HCT116 (cell line): ENCODE measurements at regions not wholly inside any gene's neighbourhood (a gene's known extent, or its start where the extent isn't known, plus 50 kb on each side); places are given as distances from the start of the nearest gene placed in this dataset.

Experiments
- ATAC-seq: fragments of 200-7000 bp; cut with Tn5 transposase; 2 replicates; pipeline ENCODE4 v1.9.1; 2020; ENCODE audit warnings: mild to moderate bottlenecking, moderate library complexity
- BruUV-seq: library from RNA; stranded (reverse); fragments of 400-500 nt; replicated peaks from 2 replicates; lab custom pipeline; 2021; lab: Mats Ljungman, UMichigan
- CTCF ChIA-PET: fragments of 300-600 bp; sonication (Branson Sonifier 250); formaldehyde crosslinking; loops from one replicate; lab custom pipeline; 2021; ENCODE audit warnings: antibody characterized with exemption; lab: Charles Lee
- POLR2A ChIA-PET: fragments of 300-600, 350-600 bp; sonication (Branson Sonifier 250); formaldehyde crosslinking; loops from one replicate; lab custom pipeline; 2021; ENCODE audit warnings: antibody characterized with exemption; lab: Charles Lee
- RAD21 ChIA-PET, 2 experiments: fragments of 300-600 bp; sonication (Branson Sonifier 250); formaldehyde crosslinking; loops; one replicate each; lab custom pipeline; 2023; ENCODE audit warnings: low total read pairs in 2 of 2; ENCODE audit not compliant: uncharacterized antibody in 2 of 2, unreplicated experiment in 2 of 2, low non-redundant PET in 1 of 2; lab: Charles Lee
- DNase-seq: peaks from one replicate; pipeline ENCODE4 v3.0.0-alpha.2; 2010; ENCODE audit warnings: low read depth, low spot score
- H2AFZ ChIP-seq: fragments of 200-600 bp; shearing (Covaris generic), sonication (generic); 2 replicates; pipeline ENCODE4 v1.6.1; 2017; ENCODE audit warnings: low read depth, mixed run types, mixed read lengths, antibody characterized with exemption, low read length; ENCODE audit not compliant: poor library complexity, severe bottlenecking
- H3K27ac ChIP-seq: 2 replicates; pipeline ENCODE4 v1.5.1; 2012; ENCODE audit warnings: low read depth, low read length
- H3K27me3 ChIP-seq: fragments of 200-600 bp; sonication (generic); 2 replicates; pipeline ENCODE4 v1.6.1; 2016; ENCODE audit warnings: mixed run types, low read length, mixed read lengths; ENCODE audit not compliant: insufficient read depth
- H3K36me3 ChIP-seq, 2 experiments: fragments of 200-500 bp in 1 of 2; fragments of 200-600 bp in 1 of 2; sonication (Bioruptor generic) in 1 of 2; sonication (generic) in 1 of 2; 2 replicates each; pipeline versions ENCODE4 v1.5.1 to v1.6.1; 2014 to 2016; ENCODE audit warnings: low read length in 2 of 2, inconsistent platforms in 1 of 2, mixed read lengths in 1 of 2, mixed run types in 1 of 2; ENCODE audit not compliant: insufficient read depth in 2 of 2, control insufficient read depth in 1 of 2
- H3K4me1 ChIP-seq, 2 experiments: fragments of 200-600 bp in 1 of 2; sonication (generic) in 1 of 2; 2 replicates each; pipeline versions ENCODE4 v1.5.1 to v1.6.1; 2012 to 2017; ENCODE audit warnings: low read length in 2 of 2, inconsistent platforms in 1 of 2, mild to moderate bottlenecking in 1 of 2, mixed read lengths in 1 of 2, mixed run types in 1 of 2, moderate library complexity in 1 of 2; ENCODE audit not compliant: insufficient read depth in 2 of 2, control insufficient read depth in 1 of 2
- H3K4me2 ChIP-seq: fragments of 200-600 bp; sonication (generic); 2 replicates; pipeline ENCODE4 v1.6.1; 2017; ENCODE audit warnings: mixed run types, low read length, mixed read lengths
- H3K4me3 ChIP-seq, 2 experiments: fragments of 200-600 bp in 1 of 2; sonication (generic) in 1 of 2; replicated peaks in 1 of 2; 2 replicates each; pipeline ENCODE4 v1.5.1; 2011 to 2016; ENCODE audit warnings: low read length in 2 of 2, control low read depth in 1 of 2, low read depth in 1 of 2, mild to moderate bottlenecking in 1 of 2, mixed read lengths in 1 of 2, mixed run types in 1 of 2
- H3K79me2 ChIP-seq: fragments of 200-600 bp; sonication (generic); 2 replicates; pipeline ENCODE4 v1.6.1; 2017; ENCODE audit warnings: mild to moderate bottlenecking, mixed run types, low read length, moderate library complexity, mixed read lengths; ENCODE audit not compliant: insufficient read depth
- H3K9ac ChIP-seq: fragments of 200-600 bp; sonication (generic); 2 replicates; pipeline ENCODE4 v1.6.1; 2016; ENCODE audit warnings: low read length, mixed read lengths
- H3K9me2 ChIP-seq: fragments of 200-600 bp; sonication (generic), shearing (Covaris generic); 2 replicates; pipeline ENCODE4 v1.6.1; 2017; ENCODE audit warnings: mixed run types, mild to moderate bottlenecking, moderate library complexity; ENCODE audit not compliant: insufficient read depth
- H3K9me3 ChIP-seq, 2 experiments: fragments of 200-500 bp in 1 of 2; fragments of 200-600 bp in 1 of 2; sonication (Bioruptor generic) in 1 of 2; sonication (generic) in 1 of 2; 2 replicates each; pipeline ENCODE4 v1.6.1; 2014 to 2017; ENCODE audit warnings: low read length in 2 of 2, mixed read lengths in 2 of 2, inconsistent platforms in 1 of 2, low read depth in 1 of 2, mild to moderate bottlenecking in 1 of 2, mixed run types in 1 of 2, moderate library complexity in 1 of 2; ENCODE audit not compliant: control insufficient read depth in 1 of 2, insufficient read depth in 1 of 2
- H4K20me1 ChIP-seq: fragments of 200-600 bp; sonication (generic), shearing (Covaris generic); 2 replicates; pipeline ENCODE4 v1.6.1; 2017; ENCODE audit warnings: mixed run types, mild to moderate bottlenecking, moderate library complexity; ENCODE audit not compliant: insufficient read depth
- EGR1 ChIP-seq: IDR thresholded peaks from 2 replicates; pipeline ENCODE4 v1.6.1; 2012; ENCODE audit warnings: low read depth
- ELF1 ChIP-seq: IDR thresholded peaks from 2 replicates; pipeline ENCODE4 v1.6.1; 2012; ENCODE audit warnings: low read depth, borderline replicate concordance
- FOSL1 ChIP-seq: IDR thresholded peaks from 2 replicates; pipeline ENCODE4 v1.6.1; 2012; ENCODE audit warnings: low read depth
- JUND ChIP-seq: IDR thresholded peaks from 2 replicates; pipeline ENCODE4 v1.6.1; 2012
- RAD21 ChIP-seq: IDR thresholded peaks from 2 replicates; pipeline ENCODE4 v1.6.1; 2012; ENCODE audit warnings: low read depth, mild to moderate bottlenecking
- TCF7L2 ChIP-seq: IDR thresholded peaks from 2 replicates; pipeline ENCODE4 v1.7.0; 2011; ENCODE audit warnings: borderline replicate concordance, inconsistent platforms; ENCODE audit not compliant: insufficient read depth, insufficient read length; ENCODE audit errors: extremely low read depth
- YY1 ChIP-seq: IDR thresholded peaks from 2 replicates; pipeline ENCODE4 v1.6.1; 2011; ENCODE audit warnings: low read length, low read depth, moderate library complexity, mild to moderate bottlenecking; ENCODE audit not compliant: insufficient replicate concordance; ENCODE audit errors: extremely low read depth
- ZNF274 ChIP-seq: fragments of 200-500 bp; sonication (Bioruptor generic); IDR thresholded peaks from 2 replicates; pipeline ENCODE4 v1.6.1; 2014; ENCODE audit warnings: mild to moderate bottlenecking, low read depth, low read length, inconsistent platforms
- intact Hi-C: fragments of 100-400 bp; cut with micrococcal nuclease; formaldehyde crosslinking; loops from 2 replicates; pipeline ENCODE4 v1.10.0; 2022
- TF ChIP-seq, protein P1 (sequence below), 3 experiments: fragments of 200-600 bp in 1 of 3; sonication (generic) in 1 of 3; IDR thresholded peaks in 2 of 3; conservative IDR thresholded peaks in 1 of 3; 2 replicates each; pipeline ENCODE4 v1.5.1; 2012 to 2017; ENCODE audit warnings: low read depth in 2 of 3, low read length in 2 of 3, antibody characterized with exemption in 1 of 3, borderline replicate concordance in 1 of 3, control low read depth in 1 of 3, mild to moderate bottlenecking in 1 of 3, mixed read lengths in 1 of 3, mixed run types in 1 of 3, moderate library complexity in 1 of 3; ENCODE audit not compliant: insufficient read depth in 1 of 3

DNA sequence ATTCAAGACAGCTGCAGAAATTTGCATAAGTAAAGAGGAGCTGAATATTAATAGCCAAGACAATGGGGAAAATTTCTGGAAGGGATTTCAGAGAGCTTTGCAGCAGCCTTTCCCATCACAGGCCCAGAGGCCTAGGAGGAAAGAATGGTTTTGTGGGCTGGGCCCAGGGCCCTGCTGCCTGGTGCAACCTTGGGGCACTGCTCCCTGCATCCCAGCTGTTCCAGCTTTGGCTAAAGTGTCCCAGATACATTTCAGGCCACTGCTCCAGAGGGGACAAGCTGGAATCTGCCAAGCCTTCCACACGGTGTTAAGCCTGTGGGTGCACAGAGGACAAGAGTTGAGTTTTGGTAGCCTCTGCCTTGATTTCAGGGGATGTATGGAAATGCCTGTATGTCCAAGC lies 185.6 kb upstream of the SFRP2 start:
- H3K4me1 ChIP-seq: no peaks in the 10 kb centered on the region
- TF ChIP-seq FOSL1 (no peak), JUND (no peak), EGR1 (no peak), ELF1 (no peak), ZNF274 (no peak)
- POLR2A ChIA-PET: no interaction called here

GRCh38 chr4:153973942-153974341 lies 185.1 kb upstream of the SFRP2 start:
- intact Hi-C loops: no loop called here
- H4K20me1 ChIP-seq: no peaks in the 10 kb centered on the region
- H3K4me1 ChIP-seq: no peaks in the 10 kb centered on the region
- BruUV-seq: no TSS peak
- TF ChIP-seq, protein P1, sequence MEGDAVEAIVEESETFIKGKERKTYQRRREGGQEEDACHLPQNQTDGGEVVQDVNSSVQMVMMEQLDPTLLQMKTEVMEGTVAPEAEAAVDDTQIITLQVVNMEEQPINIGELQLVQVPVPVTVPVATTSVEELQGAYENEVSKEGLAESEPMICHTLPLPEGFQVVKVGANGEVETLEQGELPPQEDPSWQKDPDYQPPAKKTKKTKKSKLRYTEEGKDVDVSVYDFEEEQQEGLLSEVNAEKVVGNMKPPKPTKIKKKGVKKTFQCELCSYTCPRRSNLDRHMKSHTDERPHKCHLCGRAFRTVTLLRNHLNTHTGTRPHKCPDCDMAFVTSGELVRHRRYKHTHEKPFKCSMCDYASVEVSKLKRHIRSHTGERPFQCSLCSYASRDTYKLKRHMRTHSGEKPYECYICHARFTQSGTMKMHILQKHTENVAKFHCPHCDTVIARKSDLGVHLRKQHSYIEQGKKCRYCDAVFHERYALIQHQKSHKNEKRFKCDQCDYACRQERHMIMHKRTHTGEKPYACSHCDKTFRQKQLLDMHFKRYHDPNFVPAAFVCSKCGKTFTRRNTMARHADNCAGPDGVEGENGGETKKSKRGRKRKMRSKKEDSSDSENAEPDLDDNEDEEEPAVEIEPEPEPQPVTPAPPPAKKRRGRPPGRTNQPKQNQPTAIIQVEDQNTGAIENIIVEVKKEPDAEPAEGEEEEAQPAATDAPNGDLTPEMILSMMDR (IDR thresholded peaks at IDR 0.05 in 2 of 3, conservative IDR thresholded peaks at IDR 0.05 in 1 of 3; ENCODE audit: borderline replicate concordance in 1 of 3, insufficient read depth in 1 of 3, low read depth in 2 of 3, low read length in 2 of 3): no peak
- TF ChIP-seq TCF7L2 (no peak), YY1 (no peak), RAD21 (no peak), ELF1 (no peak)
- H3K9me2 ChIP-seq: no peaks in the 10 kb centered on the region
- RAD21 ChIA-PET: no interaction called here
- POLR2A ChIA-PET: no interaction called here
- H3K36me3 ChIP-seq: no peaks in the 10 kb centered on the region
- no peak for ATAC-seq
- H3K9ac ChIP-seq: no peak overlapping the region
- H3K27ac ChIP-seq: no peak overlapping the region
- H3K9me3 ChIP-seq: no peaks in the 10 kb centered on the region
- H3K79me2 ChIP-seq: no peaks in the 10 kb centered on the region
- H3K4me3 ChIP-seq: no peak overlapping the region
- CTCF ChIA-PET: no interaction called here
- H3K4me2 ChIP-seq: no peak overlapping the region
- DNase-seq: no peak
- no peaks in the 10 kb centered on the region for H3K27me3 ChIP-seq
- no peak overlapping the region for H2AFZ ChIP-seq

More for the DNA sequence above, 185.6 kb upstream of the SFRP2 start:
- Histone ChIP-seq H3K4me2 (no peak overlapping the region), H3K9me2 (no peaks in the 10 kb centered on the region), H3K4me3 (no peak overlapping the region), H3K9ac (no peak overlapping the region), H3K36me3 (no peaks in the 10 kb centered on the region), H3K79me2 (no peaks in the 10 kb centered on the region), H3K27me3 (no peaks in the 10 kb centered on the region), H4K20me1 (no peaks in the 10 kb centered on the region), H3K9me3 (no peaks in the 10 kb centered on the region), H3K27ac (no peak overlapping the region), H2AFZ (no peak overlapping the region)
- ChIA-PET CTCF (no interaction called here), RAD21 (no interaction called here)
- DNase-seq (no peak), ATAC-seq (no peak)
- BruUV-seq: no TSS peak
- intact Hi-C loops: no loop called here
